ENCODE measurements at regions not wholly inside any gene's neighbourhood (a gene's known extent, or its start where the extent isn't known, plus 50 kb on each side); places are given as distances from the start of the nearest gene placed in this dataset.

GRCh38 chr11:15720460-15720859 is 605.7 kb downstream of the INSC start:
- H3K9me3 ChIP-seq (ENCODE audit: control insufficient read depth, insufficient read depth, low read depth, low read length) = no peaks in the 10 kb centered on the region
- POLR2A ChIA-PET = no interaction called here
- no TSS peak for BruUV-seq (replicated peaks)
- no peak for ATAC-seq
- no peak for DNase-seq (ENCODE audit: low read depth, low spot score)
- no peaks in the 10 kb centered on the region for H3K36me3 ChIP-seq (ENCODE audit: control insufficient read depth, insufficient read depth, low read length)
- TF ChIP-seq CTCF (IDR thresholded peaks at IDR 0.05) (no peak), POLR2AphosphoS5 (IDR thresholded peaks at IDR 0.05; ENCODE audit: low read depth, low read length) (no peak), SIN3A (IDR thresholded peaks at IDR 0.05; ENCODE audit: borderline replicate concordance, insufficient read depth, low read depth, low read length) (no peak), TCF7L2 (IDR thresholded peaks at IDR 0.05; ENCODE audit: low read depth, low read length) (no peak)
- TF ChIP-seq, protein P1, sequence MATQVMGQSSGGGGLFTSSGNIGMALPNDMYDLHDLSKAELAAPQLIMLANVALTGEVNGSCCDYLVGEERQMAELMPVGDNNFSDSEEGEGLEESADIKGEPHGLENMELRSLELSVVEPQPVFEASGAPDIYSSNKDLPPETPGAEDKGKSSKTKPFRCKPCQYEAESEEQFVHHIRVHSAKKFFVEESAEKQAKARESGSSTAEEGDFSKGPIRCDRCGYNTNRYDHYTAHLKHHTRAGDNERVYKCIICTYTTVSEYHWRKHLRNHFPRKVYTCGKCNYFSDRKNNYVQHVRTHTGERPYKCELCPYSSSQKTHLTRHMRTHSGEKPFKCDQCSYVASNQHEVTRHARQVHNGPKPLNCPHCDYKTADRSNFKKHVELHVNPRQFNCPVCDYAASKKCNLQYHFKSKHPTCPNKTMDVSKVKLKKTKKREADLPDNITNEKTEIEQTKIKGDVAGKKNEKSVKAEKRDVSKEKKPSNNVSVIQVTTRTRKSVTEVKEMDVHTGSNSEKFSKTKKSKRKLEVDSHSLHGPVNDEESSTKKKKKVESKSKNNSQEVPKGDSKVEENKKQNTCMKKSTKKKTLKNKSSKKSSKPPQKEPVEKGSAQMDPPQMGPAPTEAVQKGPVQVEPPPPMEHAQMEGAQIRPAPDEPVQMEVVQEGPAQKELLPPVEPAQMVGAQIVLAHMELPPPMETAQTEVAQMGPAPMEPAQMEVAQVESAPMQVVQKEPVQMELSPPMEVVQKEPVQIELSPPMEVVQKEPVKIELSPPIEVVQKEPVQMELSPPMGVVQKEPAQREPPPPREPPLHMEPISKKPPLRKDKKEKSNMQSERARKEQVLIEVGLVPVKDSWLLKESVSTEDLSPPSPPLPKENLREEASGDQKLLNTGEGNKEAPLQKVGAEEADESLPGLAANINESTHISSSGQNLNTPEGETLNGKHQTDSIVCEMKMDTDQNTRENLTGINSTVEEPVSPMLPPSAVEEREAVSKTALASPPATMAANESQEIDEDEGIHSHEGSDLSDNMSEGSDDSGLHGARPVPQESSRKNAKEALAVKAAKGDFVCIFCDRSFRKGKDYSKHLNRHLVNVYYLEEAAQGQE (IDR thresholded peaks at IDR 0.05; ENCODE audit: insufficient read depth in 1 of 2, low read depth in 2 of 2, low read length in 1 of 2) = no peak
- no peaks in the 10 kb centered on the region for H3K4me1 ChIP-seq (ENCODE audit: control insufficient read depth, insufficient read depth, low read length)
- intact Hi-C loops (cut with micrococcal nuclease; ENCODE audit: unreplicated experiment) (no loop called here), in situ Hi-C loops (cut with HindIII; ENCODE audit: low pct_unique_long_range_greater_than_20kb, low sequenced_read_pairs) (no loop called here)
- H3K27me3 ChIP-seq (ENCODE audit: control insufficient read depth, insufficient read depth, low read length) = no peaks in the 10 kb centered on the region
- no peak overlapping the region for H3K27ac ChIP-seq (ENCODE audit: low read length)
- no peak overlapping the region for H3K4me3 ChIP-seq (ENCODE audit: low read depth in 2 of 2, low read length in 2 of 2)
- CTCF ChIA-PET = no interaction called here

DNA sequence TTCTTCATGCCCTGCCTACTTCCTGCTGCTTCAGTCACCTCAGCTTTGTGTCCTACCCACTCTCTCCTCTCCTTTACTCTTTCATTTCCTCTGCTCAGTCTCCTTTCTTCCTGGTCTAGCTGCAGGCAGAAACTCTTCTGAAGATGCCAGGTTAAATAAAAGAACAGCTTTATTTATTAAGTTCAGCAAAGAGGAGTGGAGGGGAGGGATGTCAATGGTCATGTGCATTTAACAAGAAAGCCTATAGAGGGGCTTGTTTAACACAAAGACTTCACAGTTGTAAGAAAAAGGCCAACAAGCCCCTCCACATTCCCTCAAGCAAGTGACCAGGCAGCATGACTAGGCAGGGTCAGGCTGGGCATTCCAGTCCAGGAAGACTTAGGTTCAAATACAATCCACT is 609.2 kb downstream of the INSC start:
- CTCF ChIA-PET = no interaction called here
- BruUV-seq (replicated peaks) = no TSS peak
- no peaks in the 10 kb centered on the region for H3K4me1 ChIP-seq (ENCODE audit: control insufficient read depth, insufficient read depth, low read length)
- DNase-seq (ENCODE audit: low read depth, low spot score) (no peak), ATAC-seq (no peak)
- H3K36me3 ChIP-seq (ENCODE audit: control insufficient read depth, insufficient read depth, low read length) = no peaks in the 10 kb centered on the region
- no peaks in the 10 kb centered on the region for H3K9me3 ChIP-seq (ENCODE audit: control insufficient read depth, insufficient read depth, low read depth, low read length)
- TF ChIP-seq SIN3A (IDR thresholded peaks at IDR 0.05; ENCODE audit: borderline replicate concordance, insufficient read depth, low read depth, low read length) = no peak
- TF ChIP-seq CTCF (IDR thresholded peaks at IDR 0.05) = no peak
- no peak for TF ChIP-seq TCF7L2 (IDR thresholded peaks at IDR 0.05; ENCODE audit: low read depth, low read length)
- TF ChIP-seq, protein P1 (IDR thresholded peaks at IDR 0.05; ENCODE audit: insufficient read depth in 1 of 2, low read depth in 2 of 2, low read length in 1 of 2) = no peak
- TF ChIP-seq POLR2AphosphoS5 (IDR thresholded peaks at IDR 0.05; ENCODE audit: low read depth, low read length) = no peak
- no peaks in the 10 kb centered on the region for H3K27me3 ChIP-seq (ENCODE audit: control insufficient read depth, insufficient read depth, low read length)
- no peak overlapping the region for H3K27ac ChIP-seq (ENCODE audit: low read length)
- POLR2A ChIA-PET = no interaction called here
- no peak overlapping the region for H3K4me3 ChIP-seq (ENCODE audit: low read depth in 2 of 2, low read length in 2 of 2)
- in situ Hi-C loops (cut with HindIII; ENCODE audit: low pct_unique_long_range_greater_than_20kb, low sequenced_read_pairs) = no loop called here
- intact Hi-C loops (cut with micrococcal nuclease; ENCODE audit: unreplicated experiment) = no loop called here

Data from Panc1 (cell line).